ENCODE measurements at regions not wholly inside any gene's neighbourhood (a gene's known extent, or its start where the extent isn't known, plus 50 kb on each side); places are given as distances from the start of the nearest gene placed in this dataset.

DNA sequence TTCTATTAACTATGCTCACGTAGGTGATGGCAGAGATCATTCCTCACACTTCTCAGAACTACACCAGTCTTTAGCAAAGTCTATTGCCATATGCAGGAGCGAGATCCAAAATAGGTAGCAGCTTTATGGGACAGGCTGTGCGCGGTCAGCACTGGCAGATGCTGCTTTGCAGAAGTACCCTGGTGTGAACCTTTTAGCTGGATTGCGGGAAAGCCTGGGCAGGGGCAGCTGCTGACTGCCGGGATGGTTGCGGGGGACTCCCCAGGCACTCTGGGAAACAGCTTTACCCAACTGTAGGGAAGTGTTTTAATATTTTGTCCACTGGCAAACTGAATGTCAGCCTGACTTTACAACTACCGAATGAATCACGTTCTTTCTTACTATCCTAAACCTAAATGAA, 251.3 kb downstream of the HS3ST3A1 start:
- no peak overlapping the region for H3K4me3 ChIP-seq (ENCODE audit: low read depth, low read length)
- H3K36me3 ChIP-seq, result no peaks in the 10 kb centered on the region
- peaks cover 10% of the 10 kb centered on the region; the same call in 1 of the 2 replicates for H3K4me1 ChIP-seq
- H3K27me3 ChIP-seq, result no peaks in the 10 kb centered on the region
- TF ChIP-seq, protein P1, sequence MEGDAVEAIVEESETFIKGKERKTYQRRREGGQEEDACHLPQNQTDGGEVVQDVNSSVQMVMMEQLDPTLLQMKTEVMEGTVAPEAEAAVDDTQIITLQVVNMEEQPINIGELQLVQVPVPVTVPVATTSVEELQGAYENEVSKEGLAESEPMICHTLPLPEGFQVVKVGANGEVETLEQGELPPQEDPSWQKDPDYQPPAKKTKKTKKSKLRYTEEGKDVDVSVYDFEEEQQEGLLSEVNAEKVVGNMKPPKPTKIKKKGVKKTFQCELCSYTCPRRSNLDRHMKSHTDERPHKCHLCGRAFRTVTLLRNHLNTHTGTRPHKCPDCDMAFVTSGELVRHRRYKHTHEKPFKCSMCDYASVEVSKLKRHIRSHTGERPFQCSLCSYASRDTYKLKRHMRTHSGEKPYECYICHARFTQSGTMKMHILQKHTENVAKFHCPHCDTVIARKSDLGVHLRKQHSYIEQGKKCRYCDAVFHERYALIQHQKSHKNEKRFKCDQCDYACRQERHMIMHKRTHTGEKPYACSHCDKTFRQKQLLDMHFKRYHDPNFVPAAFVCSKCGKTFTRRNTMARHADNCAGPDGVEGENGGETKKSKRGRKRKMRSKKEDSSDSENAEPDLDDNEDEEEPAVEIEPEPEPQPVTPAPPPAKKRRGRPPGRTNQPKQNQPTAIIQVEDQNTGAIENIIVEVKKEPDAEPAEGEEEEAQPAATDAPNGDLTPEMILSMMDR (IDR thresholded peaks at IDR 0.05; ENCODE audit: low read depth, low read length), result no peak
- H3K9me3 ChIP-seq, result no peaks in the 10 kb centered on the region
- peak; percentile 15 for DNase-seq

DNA sequence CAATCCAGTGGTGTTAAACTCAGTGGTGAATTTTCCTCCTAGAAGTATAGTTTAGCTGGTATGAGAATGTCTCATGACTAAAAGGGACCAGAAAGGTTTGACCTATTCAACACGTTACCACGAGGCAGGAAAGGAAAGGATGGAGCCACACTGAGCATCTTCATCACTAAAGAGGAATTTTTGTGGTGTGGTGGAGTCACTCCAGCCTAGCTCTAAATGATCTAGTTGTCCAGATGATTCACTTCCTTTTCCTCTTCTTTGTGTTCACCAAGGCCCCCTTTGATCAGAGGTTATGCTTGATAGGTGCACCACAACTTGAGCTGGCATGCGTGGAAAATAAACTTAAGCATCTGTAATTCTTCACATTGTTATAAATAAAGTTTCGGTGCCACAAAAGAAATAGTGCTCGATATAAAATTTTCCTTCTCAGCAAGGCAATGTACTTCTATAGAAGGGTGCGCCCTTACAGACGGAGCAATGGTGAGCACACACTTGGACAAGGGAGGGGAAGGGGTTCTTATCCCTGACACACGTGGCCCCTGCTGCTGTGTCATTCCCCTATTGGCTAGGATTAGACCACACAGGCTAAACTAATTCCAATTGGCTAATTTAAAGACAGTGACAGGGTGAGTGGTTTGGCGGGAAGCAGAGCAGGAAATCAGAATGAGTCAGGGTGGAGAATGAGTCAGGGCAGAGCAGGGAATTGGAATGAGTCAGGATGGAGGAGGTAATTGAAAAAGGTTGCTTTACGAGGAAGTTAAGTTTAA, 254.6 kb downstream of the HS3ST3A1 start:
- 0 out of 2 replicates have a peak, but pooled peaks cover 2% of the 10 kb centered on the region for H3K4me1 ChIP-seq
- no peak for DNase-seq
- H3K27me3 ChIP-seq, result no peaks in the 10 kb centered on the region
- TF ChIP-seq, protein P1 (IDR thresholded peaks at IDR 0.05; ENCODE audit: low read depth, low read length), result no peak
- H3K36me3 ChIP-seq, result no peaks in the 10 kb centered on the region
- no peaks in the 10 kb centered on the region for H3K9me3 ChIP-seq
- no peak overlapping the region for H3K4me3 ChIP-seq (ENCODE audit: low read depth, low read length)

DNA sequence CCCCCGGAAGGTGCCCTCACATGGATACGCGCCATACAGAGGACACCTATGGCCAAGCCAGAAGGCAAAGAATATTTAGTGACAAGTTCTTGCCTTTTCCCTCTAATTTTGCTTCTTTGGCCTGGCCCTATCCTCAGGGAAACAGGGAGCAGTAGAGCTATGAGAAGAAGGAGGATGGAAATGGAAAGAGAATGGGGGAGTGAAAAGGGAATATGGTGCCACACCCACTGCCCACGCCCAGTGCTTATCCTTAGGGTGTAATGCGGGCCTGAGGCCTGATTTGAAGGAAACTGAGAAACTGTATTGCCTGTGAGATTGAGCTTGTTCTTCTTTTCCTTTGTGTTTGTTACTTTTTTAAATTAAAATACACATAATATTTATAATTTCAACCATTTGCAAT, 255.1 kb downstream of the HS3ST3A1 start:
- no peak for DNase-seq
- H3K36me3 ChIP-seq, result no peaks in the 10 kb centered on the region
- no peaks in the 10 kb centered on the region for H3K27me3 ChIP-seq
- no peak overlapping the region for H3K4me3 ChIP-seq (ENCODE audit: low read depth, low read length)
- H3K4me1 ChIP-seq, result 0 out of 2 replicates have a peak, but pooled peaks cover 2% of the 10 kb centered on the region
- TF ChIP-seq, protein P1 (IDR thresholded peaks at IDR 0.05; ENCODE audit: low read depth, low read length), result no peak
- H3K9me3 ChIP-seq, result no peaks in the 10 kb centered on the region

DNA sequence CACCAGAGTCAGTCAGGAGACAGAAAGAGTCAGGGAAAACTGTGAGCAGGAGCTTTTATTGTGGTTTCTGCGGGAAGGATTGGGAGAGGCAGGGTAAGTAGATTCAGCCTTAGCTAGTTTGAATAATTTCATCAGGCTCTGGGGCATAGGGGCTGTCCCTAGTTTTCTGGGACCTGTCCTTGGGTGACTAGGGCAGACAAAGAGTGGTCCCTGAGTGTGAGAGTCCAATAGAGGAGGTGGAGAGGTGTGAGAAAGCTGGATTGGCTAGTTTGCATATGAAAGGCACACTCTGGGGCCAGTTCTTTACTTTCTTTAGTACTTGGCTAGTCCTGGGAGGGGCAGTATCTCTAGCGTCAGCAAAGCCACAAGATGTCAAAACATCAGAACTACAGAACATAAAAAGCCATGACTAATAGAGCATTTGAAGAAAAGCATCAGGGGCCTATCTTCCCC, 255.6 kb downstream of the HS3ST3A1 start:
- no peaks in the 10 kb centered on the region for H3K27me3 ChIP-seq
- H3K4me3 ChIP-seq (ENCODE audit: low read depth, low read length), result no peak overlapping the region
- TF ChIP-seq, protein P1 (IDR thresholded peaks at IDR 0.05; ENCODE audit: low read depth, low read length), result no peak
- 0 out of 2 replicates have a peak, but pooled peaks cover 2% of the 10 kb centered on the region for H3K4me1 ChIP-seq
- DNase-seq, result no peak
- H3K9me3 ChIP-seq, result no peaks in the 10 kb centered on the region
- no peaks in the 10 kb centered on the region for H3K36me3 ChIP-seq

DNA sequence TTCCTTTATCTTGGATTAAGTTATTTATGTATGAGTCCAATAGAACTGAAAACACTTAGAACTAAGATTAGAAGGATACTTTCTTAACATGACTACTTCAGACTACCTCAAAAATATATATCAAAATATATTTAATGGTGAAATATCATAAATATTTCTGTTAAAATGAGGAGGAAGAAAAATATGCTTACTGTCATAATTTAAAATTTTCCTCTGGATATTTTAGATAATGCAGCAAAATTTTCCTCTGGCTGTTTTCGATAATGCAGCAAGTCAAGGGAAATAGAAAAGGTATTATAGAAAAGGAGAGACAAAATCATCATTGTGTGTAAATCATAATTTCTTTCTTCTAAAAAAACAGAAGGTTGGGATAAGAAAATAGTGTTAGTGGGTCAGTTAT, 263.3 kb downstream of the HS3ST3A1 start:
- no peaks in the 10 kb centered on the region for H3K9me3 ChIP-seq
- TF ChIP-seq, protein P1 (IDR thresholded peaks at IDR 0.05; ENCODE audit: low read depth, low read length), result no peak
- no peaks in the 10 kb centered on the region for H3K36me3 ChIP-seq
- no peak for DNase-seq
- H3K4me3 ChIP-seq (ENCODE audit: low read depth, low read length), result peak overlapping the region; percentile 67
- H3K27me3 ChIP-seq, result no peaks in the 10 kb centered on the region
- H3K4me1 ChIP-seq, result no peaks in the 10 kb centered on the region

DNA sequence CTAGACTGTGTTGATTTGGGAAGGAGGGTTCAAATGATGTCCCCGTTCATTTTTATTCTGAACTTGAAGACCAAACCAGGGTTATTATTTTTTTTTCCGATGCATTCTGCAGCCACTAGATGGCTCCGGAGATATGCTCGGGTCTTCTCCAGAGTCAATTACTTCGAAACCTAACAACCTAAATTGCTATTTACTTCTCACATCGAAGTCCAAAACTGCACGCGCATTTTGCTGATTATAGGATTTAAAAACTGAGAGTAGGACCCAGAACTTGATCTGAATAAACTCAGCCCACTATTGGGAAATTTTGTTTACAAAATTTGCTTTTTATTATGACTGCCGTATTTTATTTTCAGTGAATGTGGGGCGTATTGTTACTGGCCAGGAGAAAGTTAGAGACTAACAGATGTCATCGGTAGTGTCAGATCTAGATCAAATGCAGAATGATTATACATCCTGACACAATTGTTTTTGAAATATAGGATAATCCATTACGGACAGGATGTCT, 263.8 kb downstream of the HS3ST3A1 start:
- peak; percentile 27 for DNase-seq
- H3K4me3 ChIP-seq (ENCODE audit: low read depth, low read length), result peak overlapping the region; percentile 67
- no peaks in the 10 kb centered on the region for H3K4me1 ChIP-seq
- TF ChIP-seq, protein P1 (IDR thresholded peaks at IDR 0.05; ENCODE audit: low read depth, low read length), result peak; percentile 71
- H3K9me3 ChIP-seq, result no peaks in the 10 kb centered on the region
- no peaks in the 10 kb centered on the region for H3K36me3 ChIP-seq
- H3K27me3 ChIP-seq, result no peaks in the 10 kb centered on the region
